ENCODE measurements at regions not wholly inside any gene's neighbourhood (a gene's known extent, or its start where the extent isn't known, plus 50 kb on each side); places are given as distances from the start of the nearest gene placed in this dataset.
"Not testable (repeated sequence)": the region's sequence is repeated elsewhere in the genome, so short reads cannot be mapped to it uniquely, and the experiment has no call there.

- no peaks in the 10 kb centered on the region for H3K36me3 Mint-ChIP-seq
- H3K4me3 Mint-ChIP-seq: no peak overlapping the region
These were observed 165.1 kb downstream of the PLK2 start for GRCh38 chr5:58294598-58295305.

GRCh38 chr5:58288275-58288674, 171.6 kb downstream of the PLK2 start:
- not testable (repeated sequence) for H3K4me1 Mint-ChIP-seq, H3K4me3 Mint-ChIP-seq, H3K27me3 Mint-ChIP-seq, H3K36me3 Mint-ChIP-seq, H3K27ac Mint-ChIP-seq, DNase-seq, H3K9me3 Mint-ChIP-seq

More at GRCh38 chr5:58294598-58295305, 165.1 kb downstream of the PLK2 start:
- Mint-ChIP-seq H3K9me3 (peaks cover 1% of the 10 kb centered on the region), H3K4me1 (peaks cover 8% of the 10 kb centered on the region), H3K27ac (no peak overlapping the region), H3K27me3 (no peaks in the 10 kb centered on the region)
- DNase-seq: no peak

- H3K9me3 Mint-ChIP-seq: peaks cover 1% of the 10 kb centered on the region
- H3K27ac Mint-ChIP-seq: no peak overlapping the region
- H3K4me1 Mint-ChIP-seq: no peaks in the 10 kb centered on the region
- H3K36me3 Mint-ChIP-seq: no peaks in the 10 kb centered on the region
- peaks cover 1% of the 10 kb centered on the region for H3K27me3 Mint-ChIP-seq
- H3K4me3 Mint-ChIP-seq: no peak overlapping the region
- no peak for DNase-seq
These were observed 173.1 kb downstream of the PLK2 start for GRCh38 chr5:58286741-58287140.

GRCh38 chr5:58285900-58286299, 174.0 kb downstream of the PLK2 start:
- H3K27ac Mint-ChIP-seq: no peak overlapping the region
- no peaks in the 10 kb centered on the region for H3K36me3 Mint-ChIP-seq
- H3K4me3 Mint-ChIP-seq: no peak overlapping the region
- no peaks in the 10 kb centered on the region for H3K9me3 Mint-ChIP-seq
- H3K4me1 Mint-ChIP-seq: no peaks in the 10 kb centered on the region
- peaks cover 8% of the 10 kb centered on the region for H3K27me3 Mint-ChIP-seq
- DNase-seq: no peak

- H3K27ac Mint-ChIP-seq: no peak overlapping the region
- no peaks in the 10 kb centered on the region for H3K36me3 Mint-ChIP-seq
- no peak overlapping the region for H3K4me3 Mint-ChIP-seq
- DNase-seq: no peak
- no peaks in the 10 kb centered on the region for H3K4me1 Mint-ChIP-seq
- peaks cover 12% of the 10 kb centered on the region for H3K27me3 Mint-ChIP-seq
- no peaks in the 10 kb centered on the region for H3K9me3 Mint-ChIP-seq
These were observed 175.0 kb downstream of the PLK2 start for GRCh38 chr5:58284886-58285285.

- Mint-ChIP-seq H3K36me3 (no peaks in the 10 kb centered on the region), H3K9me3 (no peaks in the 10 kb centered on the region), H3K4me3 (no peak overlapping the region), H3K27me3 (peaks cover 20% of the 10 kb centered on the region), H3K4me1 (no peaks in the 10 kb centered on the region), H3K27ac (no peak overlapping the region)
- DNase-seq: no peak
These were observed 178.7 kb downstream of the PLK2 start for GRCh38 chr5:58281189-58281588.

GRCh38 chr5:58279259-58279658, 180.6 kb downstream of the PLK2 start:
- H3K4me3 Mint-ChIP-seq: no peak overlapping the region

GRCh38 chr5:58276431-58276830, 183.5 kb downstream of the PLK2 start:
- DNase-seq: no peak
- Mint-ChIP-seq H3K9me3 (no peaks in the 10 kb centered on the region), H3K36me3 (no peaks in the 10 kb centered on the region), H3K27ac (no peak overlapping the region), H3K27me3 (peaks cover 25% of the 10 kb centered on the region), H3K4me1 (no peaks in the 10 kb centered on the region), H3K4me3 (no peak overlapping the region)

More at GRCh38 chr5:58279259-58279658, 180.6 kb downstream of the PLK2 start:
- Mint-ChIP-seq H3K27me3 (peaks cover 20% of the 10 kb centered on the region), H3K9me3 (no peaks in the 10 kb centered on the region), H3K36me3 (no peaks in the 10 kb centered on the region), H3K27ac (no peak overlapping the region), H3K4me1 (no peaks in the 10 kb centered on the region)
- no peak for DNase-seq

GRCh38 chr5:58275516-58275915, 184.4 kb downstream of the PLK2 start:
- Mint-ChIP-seq H3K9me3 (no peaks in the 10 kb centered on the region), H3K27me3 (peaks cover 21% of the 10 kb centered on the region), H3K27ac (no peak overlapping the region), H3K4me3 (no peak overlapping the region), H3K4me1 (no peaks in the 10 kb centered on the region), H3K36me3 (no peaks in the 10 kb centered on the region)
- no peak for DNase-seq

- Mint-ChIP-seq H3K27me3 (peaks cover 15% of the 10 kb centered on the region), H3K27ac (no peak overlapping the region), H3K4me1 (no peaks in the 10 kb centered on the region), H3K4me3 (no peak overlapping the region), H3K9me3 (no peaks in the 10 kb centered on the region), H3K36me3 (no peaks in the 10 kb centered on the region)
- DNase-seq: no peak
These were observed 185.7 kb downstream of the PLK2 start for GRCh38 chr5:58274191-58274590.

GRCh38 chr5:58273711-58274110, 186.2 kb downstream of the PLK2 start:
- H3K9me3 Mint-ChIP-seq: no peaks in the 10 kb centered on the region
- H3K27me3 Mint-ChIP-seq: peaks cover 15% of the 10 kb centered on the region
- H3K4me1 Mint-ChIP-seq: no peaks in the 10 kb centered on the region
- no peak overlapping the region for H3K4me3 Mint-ChIP-seq
- no peaks in the 10 kb centered on the region for H3K36me3 Mint-ChIP-seq
- DNase-seq: no peak
- no peak overlapping the region for H3K27ac Mint-ChIP-seq

- peaks cover 13% of the 10 kb centered on the region for H3K27me3 Mint-ChIP-seq
- H3K4me3 Mint-ChIP-seq: no peak overlapping the region
- no peaks in the 10 kb centered on the region for H3K4me1 Mint-ChIP-seq
- H3K36me3 Mint-ChIP-seq: no peaks in the 10 kb centered on the region
- DNase-seq: no peak
- no peaks in the 10 kb centered on the region for H3K9me3 Mint-ChIP-seq
- no peak overlapping the region for H3K27ac Mint-ChIP-seq
These were observed 191.6 kb downstream of the PLK2 start for GRCh38 chr5:58268268-58268667.

- H3K27me3 Mint-ChIP-seq: peaks cover 10% of the 10 kb centered on the region
- H3K4me3 Mint-ChIP-seq: no peak overlapping the region
- H3K36me3 Mint-ChIP-seq: no peaks in the 10 kb centered on the region
These were observed 193.5 kb downstream of the PLK2 start for GRCh38 chr5:58266402-58266801.

GRCh38 chr5:58265246-58265930, 194.5 kb downstream of the PLK2 start:
- Mint-ChIP-seq H3K27ac (no peak overlapping the region), H3K27me3 (peaks cover 10% of the 10 kb centered on the region), H3K4me1 (no peaks in the 10 kb centered on the region), H3K9me3 (no peaks in the 10 kb centered on the region), H3K36me3 (no peaks in the 10 kb centered on the region), H3K4me3 (no peak overlapping the region)
- DNase-seq: no peak

More at GRCh38 chr5:58266402-58266801, 193.5 kb downstream of the PLK2 start:
- Mint-ChIP-seq H3K4me1 (no peaks in the 10 kb centered on the region), H3K9me3 (no peaks in the 10 kb centered on the region), H3K27ac (no peak overlapping the region)
- no peak for DNase-seq

GRCh38 chr5:58264276-58264675, 195.6 kb downstream of the PLK2 start:
- Mint-ChIP-seq H3K27me3 (peaks cover 7% of the 10 kb centered on the region), H3K4me1 (no peaks in the 10 kb centered on the region), H3K9me3 (no peaks in the 10 kb centered on the region), H3K4me3 (no peak overlapping the region), H3K27ac (no peak overlapping the region), H3K36me3 (no peaks in the 10 kb centered on the region)
- no peak for DNase-seq

- H3K36me3 Mint-ChIP-seq: no peaks in the 10 kb centered on the region
- DNase-seq: no peak
These were observed 196.6 kb downstream of the PLK2 start for GRCh38 chr5:58263296-58263695.

More at GRCh38 chr5:58263296-58263695, 196.6 kb downstream of the PLK2 start:
- no peaks in the 10 kb centered on the region for H3K4me1 Mint-ChIP-seq
- no peak overlapping the region for H3K27ac Mint-ChIP-seq
- H3K9me3 Mint-ChIP-seq: no peaks in the 10 kb centered on the region
- H3K4me3 Mint-ChIP-seq: no peak overlapping the region
- H3K27me3 Mint-ChIP-seq: peaks cover 7% of the 10 kb centered on the region
